Lung microvascular endothelial cell (primary cell): ENCODE measurements at regions not wholly inside any gene's neighbourhood (a gene's known extent, or its start where the extent isn't known, plus 50 kb on each side); places are given as distances from the start of the nearest gene placed in this dataset.
"Not testable (repeated sequence)": the region's sequence is repeated elsewhere in the genome, so short reads cannot be mapped to it uniquely, and the experiment has no call there.

Source experiments
- DNase-seq, 2 donors: peaks; one replicate each; pipeline versions ENCODE4 v3.0.0 to v3.0.0-alpha.2; 2010; ENCODE audit warnings: low read depth in 2 of 2

DNA sequence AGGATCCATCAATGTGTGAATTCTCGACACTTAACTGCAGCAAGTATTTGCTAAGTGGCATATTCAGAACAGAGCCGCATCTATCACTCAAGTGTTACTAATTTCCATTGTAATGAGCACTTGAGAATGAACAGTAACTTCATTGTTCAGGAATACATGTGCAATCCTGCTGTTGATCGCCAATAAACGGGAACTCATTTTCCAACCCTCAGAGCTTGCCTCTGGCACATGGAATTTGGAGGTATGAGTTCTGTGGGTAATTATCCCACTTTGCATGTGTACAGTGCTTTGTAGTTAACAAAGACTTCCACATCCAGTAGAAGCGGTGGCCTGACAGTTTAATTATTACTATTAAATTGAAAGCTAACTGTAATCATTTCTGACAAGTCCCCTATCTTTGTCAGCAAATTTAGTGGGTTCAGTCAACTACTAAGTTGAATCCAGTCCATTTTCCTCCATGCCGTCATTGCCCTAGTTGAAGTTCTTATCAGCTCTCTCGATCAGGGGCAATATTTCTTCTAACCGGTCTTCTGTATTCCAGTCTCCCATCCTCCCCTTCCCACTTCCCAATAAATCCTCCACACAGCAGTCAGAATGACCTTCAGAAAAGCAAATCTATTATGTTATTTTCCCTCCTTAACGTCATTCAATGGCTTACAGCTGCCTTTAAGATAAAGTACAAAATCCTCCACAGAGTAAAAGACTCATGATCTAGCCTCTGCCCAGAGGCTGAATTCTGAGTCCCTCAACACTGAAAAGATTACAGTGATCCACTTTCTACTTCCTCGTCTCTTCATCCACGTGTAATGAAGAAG lies 62.4 kb upstream of the GBA3 start:
- DNase-seq = not testable (repeated sequence)

DNA sequence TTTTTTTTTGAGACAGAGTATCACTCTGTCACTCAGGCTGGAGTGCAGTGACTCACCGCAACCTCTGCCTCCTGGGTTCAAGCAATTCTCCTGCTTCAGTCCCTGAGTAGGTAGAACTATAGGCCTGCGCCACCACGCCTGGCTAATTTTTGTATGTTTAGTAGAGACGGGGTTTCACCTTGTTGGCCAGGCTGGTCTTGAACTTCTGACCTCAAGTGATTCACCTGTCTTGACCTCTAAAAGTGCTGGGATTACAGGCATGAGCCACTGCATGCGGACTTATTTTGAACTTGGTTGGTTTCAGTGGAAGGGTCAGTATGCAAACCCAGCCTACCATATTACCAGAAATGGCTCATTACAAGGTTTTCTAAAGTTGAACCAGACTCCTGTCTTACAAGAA lies 61.6 kb upstream of the GBA3 start:
- not testable (repeated sequence) for DNase-seq

DNA sequence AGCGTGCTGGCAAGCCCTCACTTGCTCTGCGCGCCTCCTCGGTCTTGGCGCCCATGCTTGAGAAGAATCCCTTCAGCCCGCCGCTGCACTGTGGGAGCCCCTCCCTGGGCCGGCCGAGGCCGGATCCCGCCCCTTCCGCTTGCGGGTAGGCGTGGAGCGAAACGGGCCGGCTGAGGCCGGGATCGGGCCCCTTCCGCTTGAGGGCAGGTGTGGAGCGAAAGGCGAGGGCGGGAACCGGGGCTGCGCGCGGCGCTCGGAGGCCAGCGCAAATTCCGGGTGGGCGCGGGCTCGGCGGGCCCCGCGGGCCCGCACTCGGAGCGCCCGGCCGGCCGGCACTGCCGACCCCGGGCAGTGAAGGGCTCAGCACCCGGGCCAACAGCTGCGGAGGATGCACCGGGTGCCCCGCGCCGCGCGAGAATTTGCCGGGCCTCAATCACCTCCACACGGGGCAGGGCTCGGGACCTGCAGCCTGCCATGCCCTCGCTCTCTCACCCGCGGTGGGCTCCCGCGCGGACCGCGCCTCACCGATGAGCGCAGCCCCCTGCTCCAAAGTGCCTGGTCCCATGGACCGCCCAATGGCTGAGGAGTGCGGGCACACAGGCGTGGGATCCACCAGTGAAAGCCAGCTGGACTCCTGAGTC lies 58.1 kb upstream of the GBA3 start:
- no peak for DNase-seq

DNA sequence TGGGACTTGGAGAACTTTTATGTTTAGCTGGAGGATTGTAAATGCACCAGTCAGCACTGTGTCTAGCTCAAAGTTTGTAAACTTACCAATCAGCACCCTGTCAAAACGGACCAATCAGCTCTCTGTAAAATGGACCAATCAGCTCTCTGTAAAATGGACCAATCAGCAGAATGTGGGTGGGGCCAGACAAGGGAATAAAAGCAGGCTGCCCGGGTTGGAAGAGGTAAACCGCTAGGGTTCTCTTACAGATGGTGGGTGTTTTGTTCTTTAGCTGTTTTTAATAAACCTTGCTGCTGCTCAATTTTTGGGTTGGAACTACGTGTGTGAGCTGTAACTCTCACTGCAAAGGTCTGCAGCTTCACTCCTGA lies 57.6 kb upstream of the GBA3 start:
- DNase-seq = not testable (repeated sequence)

DNA sequence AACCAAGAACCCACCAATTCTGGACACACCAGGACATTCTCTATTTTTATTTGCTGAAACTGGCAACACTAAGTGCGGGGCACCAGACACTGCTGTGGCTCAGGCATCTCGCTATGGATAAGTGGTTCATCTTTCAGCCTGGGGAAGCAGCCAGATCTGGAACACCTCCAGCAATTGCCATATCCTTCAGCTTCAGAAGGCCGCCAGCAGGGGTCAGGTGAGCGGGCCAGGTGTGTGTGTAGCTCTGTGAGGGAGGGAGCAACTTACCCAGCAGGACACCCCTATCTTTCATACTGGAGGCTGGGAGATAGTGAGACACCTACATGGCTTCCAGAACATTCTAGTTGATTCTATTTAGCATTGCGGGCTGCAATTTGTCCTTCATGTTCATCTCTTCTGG lies 57.0 kb upstream of the GBA3 start:
- no peak for DNase-seq

DNA sequence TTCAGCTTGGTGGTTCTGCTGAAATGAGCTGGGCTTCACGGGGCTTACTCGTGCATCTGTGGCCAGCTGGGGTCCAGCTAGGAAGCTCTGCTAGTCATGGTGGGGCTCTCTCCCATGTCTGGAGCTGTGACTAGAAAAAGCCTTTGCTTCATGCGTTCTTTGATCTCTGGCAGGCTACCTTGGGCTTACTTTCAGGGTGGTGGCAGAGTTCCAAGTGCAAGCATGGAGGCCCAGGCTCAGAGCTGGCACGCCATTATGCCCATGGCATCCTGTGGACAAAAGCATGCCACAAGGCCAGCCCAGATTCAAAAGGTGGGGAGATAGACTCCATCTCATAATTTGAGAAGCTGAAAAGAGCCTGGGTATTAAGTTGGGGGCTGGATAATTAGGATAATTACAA lies 55.4 kb upstream of the GBA3 start:
- no peak for DNase-seq
